GM10248 (cell line): ENCODE measurements at regions not wholly inside any gene's neighbourhood (a gene's known extent, or its start where the extent isn't known, plus 50 kb on each side); places are given as distances from the start of the nearest gene placed in this dataset.

Source experiments
- CTCF ChIA-PET: fragments of 300-600 bp; sonication (Branson Sonifier 250); formaldehyde crosslinking; extraction: SDS; loops from one replicate; lab custom pipeline; 2021; ENCODE audit warnings: antibody characterized with exemption; lab: Yijun Ruan, JAX
- POLR2A ChIA-PET: fragments of 350-650 bp; sonication (Branson Sonifier 250); formaldehyde crosslinking; extraction: SDS; loops from one replicate; lab custom pipeline; 2020; ENCODE audit warnings: antibody characterized with exemption; lab: Yijun Ruan, JAX
- DNase-seq: peaks from one replicate; pipeline ENCODE4 v3.0.0; 2012; ENCODE audit errors: extremely low spot score
- TF ChIP-seq, protein P1 (sequence below): IDR thresholded peaks from 2 replicates; pipeline ENCODE4 v1.5.1; 2012; ENCODE audit warnings: mild to moderate bottlenecking, low read depth; ENCODE audit errors: extremely low read depth, missing control alignments, control extremely low read depth

DNA sequence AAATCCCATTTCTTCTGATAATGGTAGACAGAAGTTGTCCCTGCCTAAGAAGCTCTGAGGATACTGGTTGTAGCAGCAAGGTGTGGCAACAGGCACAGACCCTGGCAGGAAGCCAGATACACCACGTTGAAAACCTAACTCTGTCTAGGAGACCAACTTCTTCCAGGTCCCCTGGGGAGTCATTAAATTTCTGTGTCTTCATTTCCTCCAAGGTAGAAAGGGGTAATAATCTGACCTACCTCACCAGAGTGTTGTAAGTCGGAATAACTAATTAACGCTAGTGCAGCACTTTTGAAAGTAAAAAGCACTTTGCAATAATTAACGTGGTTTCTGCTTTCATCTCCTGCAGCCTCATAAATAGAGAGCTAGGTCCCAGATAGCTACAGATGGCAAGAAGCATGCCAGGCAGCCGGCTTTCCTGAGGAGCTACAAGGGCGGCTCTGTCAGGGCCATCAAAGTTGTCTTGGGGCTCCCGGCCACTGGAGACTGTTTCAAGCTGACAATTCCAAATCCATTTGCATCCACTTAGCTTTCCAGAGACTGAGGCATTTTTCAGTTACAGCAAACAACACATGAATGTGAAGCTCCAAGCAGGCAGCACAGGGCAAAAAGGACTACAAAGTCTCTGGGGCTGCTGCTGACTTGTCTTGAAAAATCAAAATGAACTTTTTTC is 176.2 kb downstream of the FOXO1 start:
- ChIA-PET POLR2A (no interaction called here), CTCF (interaction anchor here (1.2 to 1.7 kb wide), 3 partner anchors 10 to 547 kb away, joined by 3 read pairs; no protein-coding TSS in a partner anchor)
- DNase-seq, result no peak
- TF ChIP-seq, protein P1, sequence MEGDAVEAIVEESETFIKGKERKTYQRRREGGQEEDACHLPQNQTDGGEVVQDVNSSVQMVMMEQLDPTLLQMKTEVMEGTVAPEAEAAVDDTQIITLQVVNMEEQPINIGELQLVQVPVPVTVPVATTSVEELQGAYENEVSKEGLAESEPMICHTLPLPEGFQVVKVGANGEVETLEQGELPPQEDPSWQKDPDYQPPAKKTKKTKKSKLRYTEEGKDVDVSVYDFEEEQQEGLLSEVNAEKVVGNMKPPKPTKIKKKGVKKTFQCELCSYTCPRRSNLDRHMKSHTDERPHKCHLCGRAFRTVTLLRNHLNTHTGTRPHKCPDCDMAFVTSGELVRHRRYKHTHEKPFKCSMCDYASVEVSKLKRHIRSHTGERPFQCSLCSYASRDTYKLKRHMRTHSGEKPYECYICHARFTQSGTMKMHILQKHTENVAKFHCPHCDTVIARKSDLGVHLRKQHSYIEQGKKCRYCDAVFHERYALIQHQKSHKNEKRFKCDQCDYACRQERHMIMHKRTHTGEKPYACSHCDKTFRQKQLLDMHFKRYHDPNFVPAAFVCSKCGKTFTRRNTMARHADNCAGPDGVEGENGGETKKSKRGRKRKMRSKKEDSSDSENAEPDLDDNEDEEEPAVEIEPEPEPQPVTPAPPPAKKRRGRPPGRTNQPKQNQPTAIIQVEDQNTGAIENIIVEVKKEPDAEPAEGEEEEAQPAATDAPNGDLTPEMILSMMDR, result no peak

DNA sequence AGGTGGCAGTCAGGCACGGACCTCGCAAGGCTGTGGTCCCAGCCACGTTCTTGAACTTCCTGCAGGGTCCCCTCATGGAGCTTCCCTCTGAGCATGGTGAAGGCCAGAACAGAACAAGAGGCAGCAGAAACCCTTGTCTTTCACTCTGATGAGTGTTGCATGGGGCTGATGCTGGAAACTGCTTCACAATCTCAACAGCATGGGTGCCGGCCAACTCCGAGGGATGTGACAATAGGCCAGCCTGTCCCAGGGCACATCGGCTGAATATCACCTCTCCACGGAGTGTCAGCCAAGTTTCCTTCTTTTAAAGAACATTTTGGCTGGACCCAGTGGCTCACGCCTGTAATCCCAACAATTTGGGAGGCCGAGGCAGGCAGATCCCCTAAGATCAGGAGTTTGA is 173.9 kb downstream of the FOXO1 start:
- TF ChIP-seq, protein P1, result no peak
- no peak for DNase-seq
- POLR2A ChIA-PET, result no interaction called here
- CTCF ChIA-PET, result no interaction called here

DNA sequence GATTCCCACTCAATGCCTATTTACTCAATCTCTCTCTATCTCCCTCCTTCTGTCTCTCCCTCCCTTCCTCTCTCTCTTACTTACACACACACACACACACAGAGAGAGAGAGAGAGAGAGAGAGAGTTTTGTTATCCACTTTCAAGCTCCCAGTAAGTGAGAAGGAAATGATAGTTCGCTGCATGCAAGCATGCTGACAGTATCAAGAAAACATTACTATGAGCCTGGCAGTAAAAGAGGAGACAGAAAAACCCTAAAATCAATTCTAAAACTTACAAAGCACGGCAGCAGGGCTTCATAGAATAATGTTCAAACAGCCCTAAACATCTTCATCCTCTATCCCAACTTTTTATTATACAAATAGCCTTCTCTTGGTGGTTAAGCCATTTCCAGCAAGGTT is 171.9 kb downstream of the FOXO1 start:
- POLR2A ChIA-PET, result no interaction called here
- CTCF ChIA-PET, result interaction anchor here (1.4 kb wide), 1 partner anchor 19 kb away, joined by 4 read pairs; no protein-coding TSS in a partner anchor
- TF ChIP-seq, protein P1, result no peak
- no peak for DNase-seq

DNA sequence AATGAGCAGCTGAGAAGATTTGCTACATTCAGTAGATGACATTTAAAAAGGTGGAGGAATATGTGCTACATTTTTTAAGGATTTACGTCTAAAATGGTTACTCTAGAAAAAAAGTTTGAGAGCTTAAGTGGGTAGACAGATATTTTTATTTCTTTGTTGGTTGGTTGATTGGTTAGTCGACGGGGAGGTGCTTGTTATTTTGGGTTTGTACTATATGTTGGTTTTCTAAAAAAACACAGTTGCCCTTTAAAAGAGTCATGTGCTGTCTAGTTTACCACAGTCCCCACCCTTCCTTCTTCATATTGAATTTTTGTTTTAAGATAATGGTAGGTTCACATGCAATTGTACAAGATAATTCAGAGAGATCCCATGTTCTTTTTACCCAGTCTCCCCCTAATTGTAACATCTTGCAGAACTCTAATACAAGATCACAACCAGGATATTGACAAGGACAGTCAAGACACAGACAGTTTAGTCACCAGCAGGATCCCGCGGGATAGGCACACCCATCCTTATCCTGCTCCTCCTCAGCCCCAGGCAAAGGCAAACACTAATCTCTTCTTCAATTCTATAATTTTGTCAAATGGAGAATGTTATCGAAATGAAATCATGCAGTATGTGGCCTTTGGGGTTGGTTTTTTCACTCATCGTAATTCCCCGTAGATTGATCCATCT is 171.4 kb downstream of the FOXO1 start:
- ChIA-PET POLR2A (no interaction called here), CTCF (interaction anchor here (1.1 to 1.4 kb wide), 2 partner anchors 19 to 28 kb away, joined by 4 read pairs; no protein-coding TSS in a partner anchor)
- DNase-seq, result no peak

DNA sequence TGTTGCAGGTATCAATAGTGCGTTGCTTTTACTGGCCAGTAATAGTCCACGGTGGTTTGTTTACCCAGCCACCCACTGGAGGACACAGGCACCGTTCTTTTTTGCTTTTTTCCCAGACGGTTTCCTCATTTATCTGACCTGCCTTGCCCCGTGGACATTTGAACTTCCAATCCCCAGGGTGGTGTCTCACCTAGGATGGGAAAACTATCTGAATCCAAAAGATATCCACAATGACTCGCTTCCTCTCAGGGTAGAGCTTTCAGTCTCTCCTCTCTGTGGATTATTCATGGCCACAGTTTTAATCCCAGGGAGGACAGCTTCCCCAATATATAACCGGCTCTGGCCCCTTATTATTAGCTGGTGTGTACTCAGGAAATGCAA is 170.8 kb downstream of the FOXO1 start:
- POLR2A ChIA-PET, result no interaction called here
- no peak for DNase-seq
- CTCF ChIA-PET, result interaction anchor here (1.1 kb wide), 1 partner anchor 29 kb away, joined by 4 read pairs; no protein-coding TSS in a partner anchor
- TF ChIP-seq, protein P1, result no peak

More for the DNA sequence above, 171.4 kb downstream of the FOXO1 start:
- TF ChIP-seq, protein P1, result no peak

DNA sequence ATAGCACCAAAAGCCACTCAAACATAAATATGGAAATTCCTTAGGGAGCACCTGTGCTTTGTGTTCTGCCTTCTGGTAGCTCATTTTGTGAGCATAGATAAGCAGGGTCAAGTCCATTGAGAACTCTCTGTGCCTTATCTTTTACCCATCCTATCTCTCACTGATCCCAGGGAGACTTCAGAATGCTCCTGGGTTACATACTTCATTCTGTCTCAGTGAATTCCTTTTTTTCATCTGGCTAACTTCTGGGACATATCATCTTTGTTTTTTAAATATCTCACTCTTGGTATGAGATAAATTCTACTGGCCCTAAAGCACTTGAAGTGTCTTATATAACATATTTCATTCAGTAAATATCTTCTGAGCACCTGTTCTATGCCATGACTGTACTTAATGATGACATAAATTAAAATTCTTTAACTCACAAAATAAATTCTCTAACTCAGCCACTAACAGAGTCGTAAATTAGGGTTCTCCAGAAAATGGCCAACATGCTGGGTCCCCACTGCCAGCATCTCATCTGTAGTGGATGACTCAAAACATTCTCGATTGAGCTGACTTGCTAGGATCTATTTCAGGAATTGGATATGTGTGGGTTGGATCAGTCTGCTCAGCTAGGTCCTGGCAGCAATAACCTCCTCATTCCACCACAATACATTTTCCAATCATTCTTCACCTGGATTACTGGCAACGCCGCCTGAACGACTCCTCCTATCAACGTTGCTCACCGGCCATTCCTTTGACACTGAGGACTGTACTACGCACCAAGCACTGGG is 170.2 kb downstream of the FOXO1 start:
- CTCF ChIA-PET, result interaction anchor here (1.1 kb wide), 1 partner anchor 29 kb away, joined by 4 read pairs; no protein-coding TSS in a partner anchor
- POLR2A ChIA-PET, result no interaction called here
- DNase-seq, result no peak
- TF ChIP-seq, protein P1, result no peak
